ENCODE measurements at regions not wholly inside any gene's neighbourhood (a gene's known extent, or its start where the extent isn't known, plus 50 kb on each side); places are given as distances from the start of the nearest gene placed in this dataset.

- TF ChIP-seq SMC3 (IDR thresholded peaks at IDR 0.05; ENCODE audit: low read depth, low read length) = no peak
- no peak for TF ChIP-seq GABPA (IDR thresholded peaks at IDR 0.05; ENCODE audit: low read depth)
- no peak for TF ChIP-seq MAX (IDR thresholded peaks at IDR 0.05; ENCODE audit: low read depth)
- no peak for TF ChIP-seq IRF3 (IDR thresholded peaks at IDR 0.05; ENCODE audit: low read depth, low read length)
- no peak for TF ChIP-seq ELF1 (IDR thresholded peaks at IDR 0.05)
- TF ChIP-seq CTCF (IDR thresholded peaks at IDR 0.05) = no peak
- no peak for TF ChIP-seq GATA2 (CRISPR knock-in tag; IDR thresholded peaks at IDR 0.05)
- TF ChIP-seq MEF2A (IDR thresholded peaks at IDR 0.05; ENCODE audit: borderline replicate concordance, low read depth) = no peak
- no peak for TF ChIP-seq RCOR1 (IDR thresholded peaks at IDR 0.05; ENCODE audit: low read length)
- TF ChIP-seq RFX5 (IDR thresholded peaks at IDR 0.05; ENCODE audit: low read length) = no peak
These were observed 51.0 kb upstream of the MBNL2 start for GRCh38 chr13:97171136-97171535.

More at GRCh38 chr13:97171136-97171535, 51.0 kb upstream of the MBNL2 start:
- POLR2A ChIA-PET = no interaction called here
- Histone ChIP-seq H3K36me3 (replicated peaks in 1 of 2; ENCODE audit: control insufficient read depth in 1 of 2, insufficient read depth in 2 of 2, low read length in 1 of 2) (no peaks in the 10 kb centered on the region), H4K20me1 (ENCODE audit: insufficient read depth) (no peaks in the 10 kb centered on the region), H3K4me3 (ENCODE audit: low read depth in 2 of 2, low read length in 1 of 2) (no peak overlapping the region), H3K9ac (no peak overlapping the region), H3K27me3 (ENCODE audit: insufficient read depth) (no peaks in the 10 kb centered on the region), H3K27ac (ENCODE audit: low read depth in 2 of 2, low read length in 1 of 2) (no peak overlapping the region), H3K4me1 (ENCODE audit: control insufficient read depth in 1 of 2, insufficient read depth in 2 of 2, low read depth in 1 of 2, low read length in 1 of 2) (peaks cover 0 to 2% of the 10 kb centered on the region in 2 experiments; a peak in 2 of 4 replicates), H3K9me3 (no peaks in the 10 kb centered on the region), H3K79me2 (ENCODE audit: insufficient read depth) (no peaks in the 10 kb centered on the region), H3K9me2 (no peaks in the 10 kb centered on the region), H3F3A (replicated peaks; ENCODE audit: insufficient read depth) (no peaks in the 10 kb centered on the region), H2AFZ (ENCODE audit: low read depth) (no peak overlapping the region), H3K4me2 (no peak overlapping the region)
- CTCF ChIA-PET = interaction anchor here (1.1 to 1.2 kb wide), 2 partner anchors 12 to 53 kb away, joined by 3 to 4 read pairs; no protein-coding TSS in a partner anchor
- DNase-seq = no peak
- WGBS (ENCODE audit: low lambda C conversion rate) = 84% methylated on average over 2 of the region's 2 CpGs
